NT2/D1 (cell line): ENCODE measurements at regions not wholly inside any gene's neighbourhood (a gene's known extent, or its start where the extent isn't known, plus 50 kb on each side); places are given as distances from the start of the nearest gene placed in this dataset.

Experiments
- SUZ12 ChIP-seq: IDR thresholded peaks from 2 replicates; pipeline ENCODE4 v1.6.1; 2011; ENCODE audit not compliant: insufficient read length, insufficient read depth; ENCODE audit errors: extremely low read depth
- YY1 ChIP-seq: IDR thresholded peaks from 2 replicates; pipeline ENCODE4 v1.6.1; 2011; ENCODE audit not compliant: insufficient read length, insufficient read depth

GRCh38 chr4:26104056-26104685 is 190.2 kb downstream of the SMIM20 start:
- no peak for TF ChIP-seq SUZ12
- no peak for TF ChIP-seq YY1
